IMR-90 (cell line): ENCODE measurements at regions not wholly inside any gene's neighbourhood (a gene's known extent, or its start where the extent isn't known, plus 50 kb on each side); places are given as distances from the start of the nearest gene placed in this dataset.

Source experiments
- ATAC-seq: fragments of 200-7000 bp; cut with Tn5 transposase; 2 replicates; pipeline ENCODE4 v1.9.1; 2020; ENCODE audit warnings: low read depth, mild to moderate bottlenecking, moderate library complexity
- BruUV-seq: library from RNA; stranded (reverse); fragments of 400-500 nt; replicated peaks from 2 replicates; lab custom pipeline; 2021; lab: Mats Ljungman, UMichigan
- CTCF ChIA-PET: fragments of 300-600 bp; formaldehyde crosslinking; extraction: SDS; loops from one replicate; lab custom pipeline; 2021; ENCODE audit warnings: antibody characterized with exemption; lab: Yijun Ruan, JAX
- POLR2A ChIA-PET: fragments of 300-600 bp; sonication (Branson Sonifier 250); formaldehyde crosslinking; loops from one replicate; lab custom pipeline; 2022; ENCODE audit warnings: antibody characterized with exemption; ENCODE audit not compliant: unreplicated experiment; lab: Charles Lee
- DNase-seq: peaks from one replicate; pipeline ENCODE4 v3.0.0; 2013
- H2AFZ ChIP-seq: replicated peaks from 2 replicates; pipeline ENCODE3; 2013; ENCODE audit warnings: low read length, mild to moderate bottlenecking; ENCODE audit not compliant: poor library complexity
- H2AK5ac ChIP-seq: 2 replicates; pipeline ENCODE4 v1.6.1; 2013; ENCODE audit warnings: low read depth, low read length, inconsistent platforms
- H2AK9ac ChIP-seq: replicated peaks from 2 replicates; pipeline ENCODE3; 2013; ENCODE audit warnings: mild to moderate bottlenecking, low read depth, low read length, moderate library complexity; ENCODE audit not compliant: poor library complexity
- H2BK120ac ChIP-seq: 2 replicates; pipeline ENCODE4 v1.6.1; 2013; ENCODE audit warnings: low read depth, low read length, inconsistent platforms
- H2BK15ac ChIP-seq: 3 replicates; pipeline ENCODE4 v1.6.1; 2013; ENCODE audit warnings: low read depth, low read length, inconsistent platforms
- H2BK20ac ChIP-seq: 2 replicates; pipeline ENCODE4 v1.6.1; 2013; ENCODE audit warnings: low read depth, mild to moderate bottlenecking, inconsistent platforms, low read length, moderate library complexity
- H2BK5ac ChIP-seq: 2 replicates; pipeline ENCODE4 v1.6.1; 2013; ENCODE audit warnings: mild to moderate bottlenecking, low read depth, low read length, inconsistent platforms; ENCODE audit not compliant: poor library complexity, severe bottlenecking
- H3K14ac ChIP-seq: replicated peaks from 2 replicates; pipeline ENCODE4 v1.6.1; 2013; ENCODE audit warnings: low read depth, low read length, inconsistent platforms
- H3K18ac ChIP-seq: 2 replicates; pipeline ENCODE4 v1.6.1; 2013; ENCODE audit warnings: low read depth, low read length, control low read depth
- H3K23ac ChIP-seq: 2 replicates; pipeline ENCODE4 v1.6.1; 2013; ENCODE audit warnings: low read depth, low read length, inconsistent platforms
- H3K27ac ChIP-seq: 2 replicates; pipeline ENCODE4 v1.5.1; 2013; ENCODE audit warnings: mild to moderate bottlenecking, control low read depth, low read length; ENCODE audit not compliant: insufficient read depth
- H3K27me3 ChIP-seq: 2 replicates; pipeline ENCODE4 v1.6.1; 2013; ENCODE audit warnings: low read length; ENCODE audit not compliant: control insufficient read depth, insufficient read depth
- H3K36me3 ChIP-seq: 2 replicates; pipeline ENCODE4 v1.6.1; 2013; ENCODE audit warnings: low read length, mixed read lengths; ENCODE audit not compliant: control insufficient read depth, insufficient read depth
- H3K4ac ChIP-seq: 2 replicates; pipeline ENCODE4 v1.6.1; 2013; ENCODE audit warnings: low read depth, low read length, inconsistent platforms
- H3K4me1 ChIP-seq: 2 replicates; pipeline ENCODE4 v1.6.1; 2013; ENCODE audit warnings: low read length, mixed read lengths; ENCODE audit not compliant: control insufficient read depth, insufficient read depth
- H3K4me2 ChIP-seq: 2 replicates; pipeline ENCODE4 v1.6.1; 2013; ENCODE audit warnings: low read depth, mild to moderate bottlenecking, control low read depth, low read length, moderate library complexity
- H3K4me3 ChIP-seq: 2 replicates; pipeline ENCODE4 v1.5.1; 2013; ENCODE audit warnings: low read depth, mild to moderate bottlenecking, control low read depth, low read length, moderate library complexity; ENCODE audit not compliant: insufficient read depth
- H3K56ac ChIP-seq: 2 replicates; pipeline ENCODE4 v1.6.1; 2013; ENCODE audit warnings: low read length, inconsistent platforms; ENCODE audit not compliant: insufficient read depth; ENCODE audit errors: extremely low read depth
- H3K79me1 ChIP-seq, 2 experiments: 2 replicates each; pipeline ENCODE4 v1.6.1; 2013; ENCODE audit warnings: low read length in 2 of 2, inconsistent platforms in 1 of 2, low read depth in 1 of 2
- H3K9ac ChIP-seq: 2 replicates; pipeline ENCODE4 v1.6.1; 2013; ENCODE audit warnings: low read depth, low read length, control low read depth
- H3K9me1 ChIP-seq: 2 replicates; pipeline ENCODE4 v1.6.1; 2013; ENCODE audit warnings: low read length, inconsistent platforms; ENCODE audit not compliant: insufficient read depth
- H3K9me3 ChIP-seq: 2 replicates; pipeline ENCODE4 v1.6.1; 2013; ENCODE audit warnings: low read length; ENCODE audit not compliant: control insufficient read depth, insufficient read depth
- H4K20me1 ChIP-seq: 2 replicates; pipeline ENCODE4 v1.6.1; 2013; ENCODE audit warnings: low read length, inconsistent platforms; ENCODE audit not compliant: insufficient read depth
- H4K5ac ChIP-seq: 2 replicates; pipeline ENCODE4 v1.6.1; 2013; ENCODE audit warnings: mild to moderate bottlenecking, low read depth, low read length, control low read depth
- H4K8ac ChIP-seq, 2 experiments: 2 replicates each; pipeline ENCODE4 v1.6.1; 2013; ENCODE audit warnings: low read depth in 2 of 2, low read length in 2 of 2, control low read depth in 1 of 2, inconsistent platforms in 1 of 2
- H4K91ac ChIP-seq: 2 replicates; pipeline ENCODE4 v1.6.1; 2013; ENCODE audit warnings: low read depth, low read length, inconsistent platforms; ENCODE audit not compliant: insufficient read depth
- BHLHE40 ChIP-seq: fragments of 150-350 bp; IDR thresholded peaks from 2 replicates; pipeline ENCODE4 v1.6.1; 2016; ENCODE audit warnings: mild to moderate bottlenecking, low read depth, low read length
- CEBPB ChIP-seq: IDR thresholded peaks from 2 replicates; pipeline ENCODE4 v1.6.1; 2012; ENCODE audit warnings: low read depth, low read length, improper control_type of control experiment
- CHD1 ChIP-seq: IDR thresholded peaks from 2 replicates; pipeline ENCODE4 v1.6.1; 2012; ENCODE audit warnings: low read depth, low read length, improper control_type of control experiment
- FOS ChIP-seq: fragments of 150-350 bp; IDR thresholded peaks from 2 replicates; pipeline ENCODE4 v1.6.1; 2016; ENCODE audit warnings: low read depth, low read length
- MXI1 ChIP-seq: IDR thresholded peaks from 2 replicates; pipeline ENCODE4 v1.6.1; 2012; ENCODE audit warnings: low read depth, mild to moderate bottlenecking, low read length, moderate library complexity, borderline replicate concordance
- POLR2A ChIP-seq: IDR thresholded peaks from 2 replicates; pipeline ENCODE4 v1.6.1; 2012; ENCODE audit warnings: mild to moderate bottlenecking, low read depth, low read length
- WGBS, 2 experiments: methylation state at CpG; one replicate each; pipeline versions ENCODE4 v1.1.5 to v1.1.7; 2013; ENCODE audit warnings: missing lambda C conversion rate in 2 of 2; ENCODE audit not compliant: insufficient read length in 1 of 2; ENCODE audit errors: extremely low coverage in 2 of 2; 5-methylcytosine and 5-hydroxymethylcytosine counted together
- dilution Hi-C: fragments of 300-500 bp; cut with HindIII; formaldehyde crosslinking; loops from one replicate; pipeline ENCODE4 v1.14.3; 2018; ENCODE audit warnings: low sequenced_read_pairs; ENCODE audit not compliant: unreplicated experiment
- in situ Hi-C: fragments of 300-500 bp; cut with MboI; formaldehyde crosslinking; loops from 3 replicates; pipeline ENCODE4 v1.14.3; 2019; ENCODE audit warnings: low sequenced_read_pairs, inconsistent platforms, mixed read lengths
- intact Hi-C: fragments of 100-400 bp; cut with micrococcal nuclease; formaldehyde crosslinking; loops from 2 replicates; pipeline ENCODE4 v1.10.0; 2022

GRCh38 chr4:140309124-140309870 lies 64.1 kb upstream of the SCOC start:
- Histone ChIP-seq H3K9me1 (peaks cover 11% of the 10 kb centered on the region), H4K20me1 (peaks cover 5% of the 10 kb centered on the region; the same call in 1 of the 2 replicates), H2AFZ (peak overlapping the region; percentile 68), H3K9me3 (no peaks in the 10 kb centered on the region), H2BK15ac (peak overlapping the region; percentile 63; the same call in 2 of the 3 replicates), H4K5ac (peak overlapping the region; percentile 31), H3K18ac (peak overlapping the region; percentile 89), H3K27me3 (no peaks in the 10 kb centered on the region), H2BK20ac (peak overlapping the region; percentile 95), H2BK120ac (peak overlapping the region; percentile 97), H3K27ac (peak overlapping the region; percentile 72), H3K14ac (peak overlapping the region; percentile 92), H2AK5ac (peak overlapping the region; percentile 86), H2BK5ac (peak overlapping the region; percentile 89), H3K4me1 (peaks cover 13% of the 10 kb centered on the region), H3K4ac (peak overlapping the region; percentile 99), H3K9ac (no peak overlapping the region), H4K8ac (peak overlapping the region; percentile 57 to 86), H3K79me1 (no peaks in the 10 kb centered on the region), H3K56ac (peak overlapping the region; percentile 72), H4K91ac (peak overlapping the region; percentile 97), H3K4me2 (peak overlapping the region; percentile 68), H3K23ac (peak overlapping the region; percentile 95), H3K36me3 (no peaks in the 10 kb centered on the region), H2AK9ac (peak overlapping the region; percentile 91), H3K4me3 (no peak overlapping the region)
- POLR2A ChIA-PET = interaction anchor here (0.6 to 0.8 kb wide), 2 partner anchors 56 to 1356 kb away, joined by 4 to 5 read pairs; no protein-coding TSS in a partner anchor
- in situ Hi-C loops (no loop called here), intact Hi-C loops (loop anchor here (5.0 kb wide), 1 partner anchor 42 kb away; no protein-coding TSS in a partner anchor), dilution Hi-C loops (no loop called here)
- WGBS, 2 experiments = no CpG with 5 or more reads among the region's 1 CpG
- DNase-seq (peak; percentile 72), ATAC-seq (peak; percentile 65)
- BruUV-seq = no TSS peak
- TF ChIP-seq CEBPB = peak; percentile 46; the same call in 1 of the 2 replicates
- TF ChIP-seq MXI1 = no peak
- TF ChIP-seq POLR2A = no peak
- no peak for TF ChIP-seq FOS
- TF ChIP-seq CHD1 = no peak
- no peak for TF ChIP-seq BHLHE40
- CTCF ChIA-PET = interaction anchor here (1.1 to 1.3 kb wide), 4 partner anchors 13 to 21 kb away, joined by 3 to 5 read pairs (median 4); no protein-coding TSS in a partner anchor
